ENCODE measurements at regions not wholly inside any gene's neighbourhood (a gene's known extent, or its start where the extent isn't known, plus 50 kb on each side); places are given as distances from the start of the nearest gene placed in this dataset.

DNA sequence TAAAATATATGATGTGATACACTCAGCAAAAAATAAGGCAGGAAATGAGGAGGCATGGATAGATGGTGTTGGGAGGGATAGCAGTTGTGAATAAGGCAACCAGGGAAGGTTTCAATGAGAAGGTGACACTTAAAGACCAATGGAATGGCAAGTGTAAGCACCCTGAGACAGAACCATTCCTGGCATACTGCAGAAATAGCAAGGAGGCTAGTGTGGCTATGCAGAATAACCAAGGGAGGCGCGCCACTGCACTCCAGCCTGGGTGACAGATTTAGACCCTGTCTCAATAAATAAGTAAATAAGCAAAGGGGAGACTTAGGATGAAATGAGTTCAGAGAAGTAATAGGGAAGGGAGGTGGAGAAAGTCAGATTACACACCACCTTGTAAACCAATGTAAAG lies 113.9 kb downstream of the TOMM20 start:
- POLR2A ChIA-PET = no interaction called here
- WGBS (ENCODE audit: low lambda C conversion rate) = 100% methylated on average over 2 of the region's 2 CpGs
- H3K79me2 ChIP-seq (ENCODE audit: insufficient read depth, low read length) = no peaks in the 10 kb centered on the region
- TF ChIP-seq, protein P1, sequence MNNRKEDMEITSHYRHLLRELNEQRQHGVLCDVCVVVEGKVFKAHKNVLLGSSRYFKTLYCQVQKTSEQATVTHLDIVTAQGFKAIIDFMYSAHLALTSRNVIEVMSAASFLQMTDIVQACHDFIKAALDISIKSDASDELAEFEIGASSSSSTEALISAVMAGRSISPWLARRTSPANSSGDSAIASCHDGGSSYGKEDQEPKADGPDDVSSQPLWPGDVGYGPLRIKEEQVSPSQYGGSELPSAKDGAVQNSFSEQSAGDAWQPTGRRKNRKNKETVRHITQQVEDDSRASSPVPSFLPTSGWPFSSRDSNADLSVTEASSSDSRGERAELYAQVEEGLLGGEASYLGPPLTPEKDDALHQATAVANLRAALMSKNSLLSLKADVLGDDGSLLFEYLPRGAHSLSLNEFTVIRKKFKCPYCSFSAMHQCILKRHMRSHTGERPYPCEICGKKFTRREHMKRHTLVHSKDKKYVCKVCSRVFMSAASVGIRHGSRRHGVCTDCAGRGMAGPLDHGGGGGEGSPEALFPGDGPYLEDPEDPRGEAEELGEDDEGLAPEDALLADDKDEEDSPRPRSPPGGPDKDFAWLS (CRISPR knock-in tag; IDR thresholded peaks at IDR 0.05; ENCODE audit: borderline replicate concordance) = no peak
- TF ChIP-seq, protein P2, sequence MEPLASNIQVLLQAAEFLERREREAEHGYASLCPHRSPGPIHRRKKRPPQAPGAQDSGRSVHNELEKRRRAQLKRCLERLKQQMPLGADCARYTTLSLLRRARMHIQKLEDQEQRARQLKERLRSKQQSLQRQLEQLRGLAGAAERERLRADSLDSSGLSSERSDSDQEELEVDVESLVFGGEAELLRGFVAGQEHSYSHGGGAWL (CRISPR knock-in tag; IDR thresholded peaks at IDR 0.05) = no peak
- TF ChIP-seq ZFP62 (CRISPR knock-in tag; IDR thresholded peaks at IDR 0.05) (no peak), ZNF7 (CRISPR knock-in tag; IDR thresholded peaks at IDR 0.05) (no peak), POGZ (CRISPR knock-in tag; IDR thresholded peaks at IDR 0.05) (no peak), ZNF557 (CRISPR knock-in tag; IDR thresholded peaks at IDR 0.05) (no peak), ZNF788 (CRISPR knock-in tag; IDR thresholded peaks at IDR 0.05; ENCODE audit: borderline replicate concordance) (no peak), TBP (CRISPR knock-in tag; IDR thresholded peaks at IDR 0.05) (no peak), POLR2A (IDR thresholded peaks at IDR 0.05; ENCODE audit: insufficient read depth in 1 of 2, low read depth in 2 of 2, low read length in 2 of 2) (no peak), PAX8 (CRISPR knock-in tag; IDR thresholded peaks at IDR 0.05; ENCODE audit: borderline replicate concordance) (no peak)
- TF ChIP-seq, protein P3, sequence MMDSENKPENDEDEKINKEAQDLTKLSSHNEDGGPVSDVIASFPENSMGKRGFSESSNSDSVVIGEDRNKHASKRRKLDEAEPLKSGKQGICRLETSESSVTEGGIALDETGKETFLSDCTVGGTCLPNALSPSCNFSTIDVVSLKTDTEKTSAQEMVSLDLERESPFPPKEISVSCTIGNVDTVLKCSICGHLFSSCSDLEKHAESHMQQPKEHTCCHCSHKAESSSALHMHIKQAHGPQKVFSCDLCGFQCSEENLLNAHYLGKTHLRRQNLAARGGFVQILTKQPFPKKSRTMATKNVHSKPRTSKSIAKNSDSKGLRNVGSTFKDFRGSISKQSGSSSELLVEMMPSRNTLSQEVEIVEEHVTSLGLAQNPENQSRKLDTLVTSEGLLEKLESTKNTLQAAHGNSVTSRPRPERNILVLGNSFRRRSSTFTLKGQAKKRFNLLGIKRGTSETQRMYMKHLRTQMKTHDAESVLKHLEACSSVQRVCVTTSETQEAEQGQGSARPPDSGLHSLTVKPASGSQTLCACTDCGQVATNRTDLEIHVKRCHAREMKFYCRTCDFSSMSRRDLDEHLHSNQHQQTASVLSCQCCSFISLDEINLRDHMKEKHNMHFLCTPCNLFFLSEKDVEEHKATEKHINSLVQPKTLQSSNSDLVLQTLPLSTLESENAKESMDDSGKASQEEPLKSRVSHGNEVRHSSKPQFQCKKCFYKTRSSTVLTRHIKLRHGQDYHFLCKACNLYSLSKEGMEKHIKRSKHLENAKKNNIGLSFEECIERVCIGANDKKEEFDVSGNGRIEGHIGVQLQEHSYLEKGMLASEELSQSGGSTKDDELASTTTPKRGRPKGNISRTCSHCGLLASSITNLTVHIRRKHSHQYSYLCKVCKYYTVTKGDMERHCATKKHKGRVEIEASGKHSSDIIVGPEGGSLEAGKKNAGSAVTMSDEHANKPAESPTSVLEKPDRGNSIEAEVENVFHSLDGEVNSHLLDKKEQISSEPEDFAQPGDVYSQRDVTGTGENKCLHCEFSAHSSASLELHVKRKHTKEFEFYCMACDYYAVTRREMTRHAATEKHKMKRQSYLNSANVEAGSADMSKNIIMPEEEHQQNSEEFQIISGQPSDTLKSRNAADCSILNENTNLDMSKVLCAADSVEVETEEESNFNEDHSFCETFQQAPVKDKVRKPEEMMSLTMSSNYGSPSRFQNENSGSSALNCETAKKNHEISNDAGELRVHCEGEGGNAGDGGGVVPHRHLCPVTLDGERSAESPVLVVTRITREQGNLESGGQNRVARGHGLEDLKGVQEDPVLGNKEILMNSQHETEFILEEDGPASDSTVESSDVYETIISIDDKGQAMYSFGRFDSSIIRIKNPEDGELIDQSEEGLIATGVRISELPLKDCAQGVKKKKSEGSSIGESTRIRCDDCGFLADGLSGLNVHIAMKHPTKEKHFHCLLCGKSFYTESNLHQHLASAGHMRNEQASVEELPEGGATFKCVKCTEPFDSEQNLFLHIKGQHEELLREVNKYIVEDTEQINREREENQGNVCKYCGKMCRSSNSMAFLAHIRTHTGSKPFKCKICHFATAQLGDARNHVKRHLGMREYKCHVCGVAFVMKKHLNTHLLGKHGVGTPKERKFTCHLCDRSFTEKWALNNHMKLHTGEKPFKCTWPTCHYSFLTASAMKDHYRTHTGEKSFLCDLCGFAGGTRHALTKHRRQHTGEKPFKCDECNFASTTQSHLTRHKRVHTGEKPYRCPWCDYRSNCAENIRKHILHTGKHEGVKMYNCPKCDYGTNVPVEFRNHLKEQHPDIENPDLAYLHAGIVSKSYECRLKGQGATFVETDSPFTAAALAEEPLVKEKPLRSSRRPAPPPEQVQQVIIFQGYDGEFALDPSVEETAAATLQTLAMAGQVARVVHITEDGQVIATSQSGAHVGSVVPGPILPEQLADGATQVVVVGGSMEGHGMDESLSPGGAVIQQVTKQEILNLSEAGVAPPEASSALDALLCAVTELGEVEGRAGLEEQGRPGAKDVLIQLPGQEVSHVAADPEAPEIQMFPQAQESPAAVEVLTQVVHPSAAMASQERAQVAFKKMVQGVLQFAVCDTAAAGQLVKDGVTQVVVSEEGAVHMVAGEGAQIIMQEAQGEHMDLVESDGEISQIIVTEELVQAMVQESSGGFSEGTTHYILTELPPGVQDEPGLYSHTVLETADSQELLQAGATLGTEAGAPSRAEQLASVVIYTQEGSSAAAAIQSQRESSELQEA (CRISPR knock-in tag; IDR thresholded peaks at IDR 0.05; ENCODE audit: not compliant biosample characterization) = no peak
- no peaks in the 10 kb centered on the region for H3K36me3 ChIP-seq (replicated peaks in 1 of 2; ENCODE audit: control insufficient read depth in 1 of 2, insufficient read depth in 2 of 2, low read length in 2 of 2)
- no peak for FAIRE-seq
- no peak for ATAC-seq
- no TSS peak for BruUV-seq (replicated peaks)
- H2AFZ ChIP-seq (ENCODE audit: low read length) = no peak overlapping the region
- no peak for DNase-seq (ENCODE audit: low spot score)
- CTCF ChIA-PET (ENCODE audit: low intra/inter-chr PET ratio, low total read pairs) = no interaction called here
- no peak overlapping the region for H3K9ac ChIP-seq (ENCODE audit: insufficient read depth, low read depth, low read length)
- no peaks in the 10 kb centered on the region for H3K27me3 ChIP-seq (ENCODE audit: control insufficient read depth in 1 of 2, insufficient read depth in 2 of 2, low read length in 2 of 2)
- no peak overlapping the region for H3K4me2 ChIP-seq (ENCODE audit: low read depth, low read length)
- no peaks in the 10 kb centered on the region for H3K9me3 ChIP-seq (ENCODE audit: low read length)
- H3K4me3 ChIP-seq (replicated peaks in 1 of 3; ENCODE audit: insufficient read depth in 1 of 3, low read depth in 2 of 3, low read length in 3 of 3) = no peak overlapping the region
- intact Hi-C loops (cut with micrococcal nuclease; ENCODE audit: unreplicated experiment) = no loop called here
- H3K27ac ChIP-seq (ENCODE audit: extremely low read length, insufficient read depth, low read length) = no peak overlapping the region
- in situ Hi-C loops (cut with HindIII; ENCODE audit: extremely low pct_ligation_motif_present, low pct_unique_long_range_greater_than_20kb) = no loop called here
- H4K20me1 ChIP-seq (ENCODE audit: insufficient read depth, low read length) = no peaks in the 10 kb centered on the region
- H3K4me1 ChIP-seq (ENCODE audit: insufficient read depth, low read length) = peaks cover 50% of the 10 kb centered on the region
